NCI-H146 (cell line): ENCODE measurements at regions not wholly inside any gene's neighbourhood (a gene's known extent, or its start where the extent isn't known, plus 50 kb on each side); places are given as distances from the start of the nearest gene placed in this dataset.

Experiments used
- DNase-seq: peaks from one replicate; lab custom pipeline; 2025; lab: John Stamatoyannopoulos, UW

DNA sequence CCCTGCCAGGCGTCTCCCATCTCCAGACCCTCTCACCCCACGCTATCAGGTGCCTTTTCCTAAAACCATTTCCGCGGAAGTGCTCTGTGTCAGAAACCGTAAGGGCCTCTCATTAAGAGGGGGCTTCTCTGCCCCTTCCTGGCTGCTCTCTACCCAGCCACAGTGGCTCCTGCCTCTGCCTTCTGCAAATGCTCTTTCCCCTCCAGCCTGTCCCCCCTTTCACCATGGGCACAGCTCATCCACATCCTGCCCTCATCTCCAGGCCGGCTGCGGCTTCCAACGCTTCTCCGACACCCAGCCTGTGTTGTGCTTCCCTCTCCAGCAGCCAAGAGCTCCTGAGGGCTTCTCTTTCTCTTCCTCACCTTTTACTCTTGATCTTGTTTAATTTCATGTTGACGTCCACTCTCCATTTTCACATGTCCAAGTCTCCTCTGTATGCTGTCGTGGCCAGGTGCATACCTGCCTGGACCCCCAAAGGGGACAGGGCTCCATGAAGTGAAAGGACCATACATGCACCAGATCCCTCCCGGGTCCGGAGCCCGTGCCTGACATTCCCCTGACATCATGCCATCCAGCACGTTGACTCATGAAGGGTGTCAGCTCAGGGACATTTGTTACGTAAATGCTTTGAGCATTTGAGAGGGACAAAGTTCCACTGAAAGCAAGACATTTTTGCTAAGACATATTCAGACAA, 306.5 kb downstream of the AJAP1 start:
- DNase-seq: no peak

GRCh38 chr1:4960336-4960735, 305.9 kb downstream of the AJAP1 start:
- no peak for DNase-seq

DNA sequence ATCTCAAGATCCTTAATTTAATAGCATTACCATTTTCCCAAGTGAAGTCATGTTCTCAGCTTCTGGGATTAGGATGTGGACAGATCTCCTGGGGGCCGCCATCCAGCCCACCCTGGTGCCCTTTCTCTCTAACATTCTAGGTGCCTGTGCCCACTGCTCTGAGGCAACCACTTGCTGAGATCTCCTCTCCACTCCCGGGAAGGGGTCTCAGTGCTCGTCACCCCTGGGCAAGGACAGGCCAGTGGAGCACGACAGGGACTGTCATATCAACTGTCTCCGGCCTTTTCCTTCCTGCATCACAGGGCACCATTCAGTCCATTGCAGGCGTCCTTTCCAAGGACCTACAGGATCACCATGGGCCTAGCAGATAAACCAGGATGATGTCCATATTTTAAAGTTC, 304.8 kb downstream of the AJAP1 start:
- DNase-seq: no peak

DNA sequence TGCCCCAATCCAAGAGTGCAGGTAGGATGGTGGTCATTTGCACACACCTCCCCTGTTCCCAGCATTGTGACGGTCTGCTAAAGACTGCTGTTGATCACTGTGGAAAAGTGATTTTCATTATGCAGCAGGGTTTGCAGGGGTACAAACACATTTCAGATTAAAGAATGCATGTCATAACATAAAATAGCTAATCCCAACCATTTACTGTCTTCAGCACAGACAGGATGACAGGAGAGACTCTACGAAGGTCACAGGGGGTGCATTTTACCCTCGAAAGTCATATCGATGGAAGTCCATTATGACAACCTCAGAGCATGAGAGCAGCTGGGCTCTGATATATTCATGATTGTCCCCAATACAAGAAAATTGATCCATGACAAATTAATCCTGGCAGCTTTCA, 302.6 kb downstream of the AJAP1 start:
- DNase-seq: no peak

- no peak for DNase-seq
Observed at GRCh38 chr1:4954392-4954791, 300.0 kb downstream of the AJAP1 start.

DNA sequence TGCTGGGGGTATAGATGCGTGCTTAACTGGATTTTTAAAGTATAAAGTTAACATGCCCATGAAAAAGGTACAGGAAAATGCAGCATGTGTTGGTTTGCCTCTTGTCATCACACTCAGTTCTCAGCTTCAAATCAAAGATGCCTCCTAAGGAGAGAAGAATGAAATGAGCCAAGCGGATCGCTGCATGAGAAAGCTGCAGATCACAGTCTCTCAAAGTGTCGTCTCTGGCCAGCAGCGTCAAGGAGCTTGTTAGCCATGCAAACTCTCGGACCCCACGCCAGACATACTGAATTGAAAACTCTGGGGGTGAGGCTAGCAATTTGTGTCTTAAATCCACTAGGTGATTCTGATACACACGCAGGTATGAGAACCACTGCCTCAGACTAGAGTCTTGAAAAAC, 297.2 kb downstream of the AJAP1 start:
- no peak for DNase-seq

DNA sequence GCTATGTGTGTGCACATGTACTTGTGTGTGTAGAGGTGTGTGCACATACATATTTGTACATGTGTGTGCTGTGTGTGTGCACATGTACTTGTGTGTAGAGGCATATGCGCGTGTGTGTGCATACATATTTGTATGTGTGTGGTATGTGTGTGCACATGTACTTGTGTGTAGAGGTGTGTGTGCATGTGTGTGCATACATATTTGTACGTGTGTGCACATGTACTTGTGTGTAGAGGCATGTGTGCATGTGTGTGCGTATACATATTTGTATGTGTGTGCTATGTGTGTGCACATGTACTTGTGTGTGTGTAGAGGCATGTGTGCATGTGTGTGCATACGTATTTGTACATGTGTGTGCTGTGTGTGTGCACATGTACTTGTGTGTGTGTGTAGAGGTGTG, 291.9 kb downstream of the AJAP1 start:
- no peak for DNase-seq

DNA sequence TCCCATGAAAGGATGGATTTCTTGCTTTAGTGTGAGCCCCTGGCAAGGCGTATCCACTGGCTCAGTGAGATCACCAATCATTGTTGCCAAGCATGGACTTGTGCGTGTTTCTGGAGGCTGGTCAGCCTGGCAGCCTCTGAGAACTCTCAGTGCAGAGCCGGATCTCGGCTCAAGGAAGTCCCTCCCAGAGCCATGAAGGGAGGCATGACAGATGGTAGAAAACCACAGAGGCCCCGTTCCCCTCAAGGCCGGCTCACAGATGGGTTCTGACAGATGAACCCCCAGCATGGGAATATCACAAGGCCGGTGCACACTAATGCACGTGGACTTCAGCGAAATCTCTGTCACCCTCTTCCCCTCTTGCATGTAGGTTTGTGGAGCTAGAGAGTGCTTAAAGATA, 290.5 kb downstream of the AJAP1 start:
- DNase-seq: no peak

- DNase-seq: no peak
Observed at GRCh38 chr1:4944072-4944471, 289.7 kb downstream of the AJAP1 start.

GRCh38 chr1:4939266-4939665, 284.9 kb downstream of the AJAP1 start:
- DNase-seq: no peak

- DNase-seq: no peak
Observed at GRCh38 chr1:4937876-4938534, 283.6 kb downstream of the AJAP1 start.

GRCh38 chr1:4935807-4936206, 281.4 kb downstream of the AJAP1 start:
- no peak for DNase-seq

DNA sequence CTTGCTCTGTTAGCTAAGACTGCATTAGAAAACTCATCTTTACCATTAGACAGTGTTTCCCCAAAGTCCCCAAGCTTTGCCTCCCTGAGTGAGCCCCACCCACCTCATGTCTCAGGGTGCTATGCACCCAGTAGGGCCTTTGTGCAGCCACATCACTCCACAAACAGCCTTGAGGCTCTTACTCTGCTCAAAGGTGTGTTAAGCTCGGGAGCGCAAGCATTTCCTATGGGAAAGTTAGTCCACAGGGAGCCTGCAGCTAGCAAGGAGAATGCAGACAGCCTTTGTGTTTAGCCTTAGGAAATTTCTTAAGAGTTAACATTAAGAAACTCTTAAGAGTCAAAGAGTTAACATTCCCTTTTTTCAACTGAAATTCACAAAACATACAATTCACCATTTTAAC, 278.8 kb downstream of the AJAP1 start:
- DNase-seq: no peak

DNA sequence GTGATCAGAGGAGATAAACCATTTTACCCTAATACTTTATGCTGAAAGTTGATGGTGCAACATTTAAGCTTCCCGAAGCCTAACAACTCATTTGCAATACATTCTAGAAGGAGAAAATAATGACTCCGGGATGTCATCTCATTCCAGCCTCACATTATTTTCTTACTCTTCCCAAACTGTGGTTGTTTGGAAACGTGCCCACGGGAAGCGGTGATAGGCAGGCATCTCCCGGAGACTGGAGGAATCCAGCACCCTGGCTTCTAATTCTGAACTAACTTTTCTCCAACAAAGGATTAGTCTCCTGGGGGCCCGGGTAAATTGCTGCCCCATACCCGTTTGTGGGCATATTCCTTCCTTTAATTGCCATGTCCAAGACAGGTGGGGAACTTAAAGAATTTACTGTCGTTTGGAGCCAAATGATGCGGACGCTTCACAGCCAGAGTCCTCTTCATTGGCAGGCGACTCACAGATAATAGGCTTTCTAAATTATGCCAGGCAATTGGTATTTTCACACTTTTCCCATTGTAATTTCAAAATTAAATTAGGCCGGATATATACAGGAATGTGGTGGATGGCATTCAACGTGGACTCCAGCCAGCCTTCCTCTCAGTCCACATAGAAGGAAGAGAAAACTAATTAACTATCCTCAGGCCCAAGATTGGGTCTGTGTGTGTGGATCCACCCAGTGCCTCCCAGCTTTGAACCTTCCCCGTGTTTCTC, 278.1 kb downstream of the AJAP1 start:
- no peak for DNase-seq

- no peak for DNase-seq
Observed at GRCh38 chr1:4931486-4931885, 277.1 kb downstream of the AJAP1 start.

DNA sequence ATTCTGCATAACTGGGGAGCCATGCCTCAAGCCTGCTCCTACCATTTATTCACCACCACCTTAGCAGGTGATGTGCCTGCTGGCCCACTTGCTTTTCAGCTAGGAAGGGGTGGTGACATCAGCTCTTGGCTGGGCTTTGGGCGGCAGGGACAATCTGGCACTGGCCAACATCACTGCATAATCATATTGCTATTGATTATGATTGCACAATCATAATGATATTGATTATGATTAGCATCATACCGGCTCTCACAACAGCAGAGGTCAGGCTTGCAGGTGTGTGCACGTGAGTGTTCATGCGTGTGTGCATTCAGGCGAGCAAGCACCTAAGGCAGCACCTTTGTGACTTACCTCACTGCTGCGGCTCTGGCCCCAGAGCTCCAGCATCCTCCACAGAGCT, 273.8 kb downstream of the AJAP1 start:
- DNase-seq: no peak

- DNase-seq: no peak
Observed at GRCh38 chr1:4924356-4924755, 269.9 kb downstream of the AJAP1 start.

DNA sequence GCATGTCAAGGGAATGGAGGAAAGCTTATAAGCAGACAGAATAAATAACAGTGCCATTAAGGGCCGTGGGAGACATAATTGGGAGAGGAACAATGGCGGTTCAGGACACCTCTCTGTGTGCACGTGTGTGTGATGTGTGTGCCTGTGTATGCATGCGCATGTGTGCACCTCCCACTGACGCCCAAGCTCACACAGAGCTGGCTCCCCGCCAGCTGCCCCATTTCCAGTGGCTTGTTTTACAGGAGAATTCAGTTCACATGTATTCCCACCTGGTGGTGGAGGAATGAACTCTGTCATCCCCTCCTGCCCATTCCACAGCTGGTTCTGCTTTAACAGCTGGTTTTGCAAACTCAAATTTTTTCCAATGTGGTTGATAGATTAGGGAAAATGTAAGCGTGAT, 262.2 kb downstream of the AJAP1 start:
- no peak for DNase-seq

DNA sequence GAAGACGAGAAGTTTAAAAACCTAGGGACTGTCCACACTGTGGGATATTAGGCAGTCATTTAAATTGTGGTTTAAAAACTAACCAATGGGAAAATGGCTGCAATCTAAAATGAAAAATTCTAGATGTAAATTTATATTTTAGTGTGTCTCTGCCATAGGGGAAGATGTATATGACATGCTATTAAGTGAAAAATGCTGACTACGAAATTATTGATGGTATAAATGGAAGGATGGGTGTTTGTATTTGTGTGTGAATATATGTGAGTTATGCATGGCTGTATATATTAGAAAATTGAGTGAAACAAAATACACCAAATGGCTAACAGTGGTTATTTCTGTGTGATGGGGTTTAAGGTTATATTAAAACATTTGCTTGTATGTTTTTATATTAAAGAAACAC, 260.7 kb downstream of the AJAP1 start:
- DNase-seq: no peak

DNA sequence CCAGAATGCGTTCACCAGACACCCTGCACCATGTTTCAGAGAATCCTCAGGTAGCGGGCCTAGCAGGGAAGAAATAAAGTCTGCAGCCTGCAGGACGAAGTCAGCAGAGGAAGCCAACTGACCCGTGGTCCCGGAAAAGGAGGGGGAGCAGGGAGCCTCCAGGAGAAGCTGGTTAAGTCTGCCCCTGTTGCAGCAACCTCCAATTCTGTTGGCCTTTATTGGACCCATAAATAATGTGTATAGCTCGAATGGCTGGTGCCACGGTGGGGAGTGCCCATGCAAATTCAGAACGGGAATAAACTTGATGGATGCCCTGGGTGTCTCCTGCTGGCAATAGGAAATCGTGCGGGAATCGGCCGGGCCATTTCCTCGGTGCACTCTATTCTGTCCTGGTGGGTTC, 254.1 kb downstream of the AJAP1 start:
- no peak for DNase-seq

- DNase-seq: no peak
Observed at GRCh38 chr1:4894566-4894965, 240.2 kb downstream of the AJAP1 start.

DNA sequence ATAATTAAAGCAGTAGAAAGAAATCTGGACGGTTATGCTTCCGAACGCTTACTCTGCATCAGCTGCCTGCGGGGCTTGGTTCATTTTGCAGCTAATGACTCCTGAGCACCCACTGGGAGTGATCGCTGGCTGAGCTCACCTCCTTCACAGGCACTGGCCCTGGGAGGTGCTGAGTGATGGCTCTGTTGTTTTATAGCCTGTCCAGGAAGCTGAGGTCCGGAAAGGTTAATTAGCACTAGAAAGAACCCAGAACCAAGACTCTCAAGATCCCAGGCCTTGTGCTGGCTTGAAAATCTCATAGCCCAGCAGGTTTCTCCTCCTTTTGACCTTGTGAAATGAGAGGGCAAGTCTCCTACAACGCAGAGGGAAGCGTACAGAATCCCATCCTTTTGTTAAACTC, 226.2 kb downstream of the AJAP1 start:
- DNase-seq: no peak

DNA sequence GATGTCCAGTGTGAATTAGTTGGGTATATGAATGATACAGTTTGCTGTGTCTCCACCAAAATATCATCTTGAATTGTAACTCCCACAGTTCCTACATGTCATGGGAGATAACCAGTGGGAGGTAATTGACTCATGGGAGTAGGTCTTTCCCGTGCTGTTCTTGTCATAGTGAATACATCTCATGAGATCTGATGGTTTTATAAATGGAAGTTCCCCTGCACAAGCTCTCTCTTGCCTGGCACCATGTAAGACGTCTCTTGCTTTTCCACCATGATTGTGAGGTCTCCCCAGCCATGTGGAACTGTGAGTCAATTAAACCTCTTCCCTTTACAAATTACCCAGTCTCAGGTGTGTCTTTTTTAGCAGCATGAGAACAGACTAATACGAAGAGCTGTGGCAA, 223.0 kb downstream of the AJAP1 start:
- DNase-seq: no peak
